ENCODE measurements at regions not wholly inside any gene's neighbourhood (a gene's known extent, or its start where the extent isn't known, plus 50 kb on each side); places are given as distances from the start of the nearest gene placed in this dataset.

DNA sequence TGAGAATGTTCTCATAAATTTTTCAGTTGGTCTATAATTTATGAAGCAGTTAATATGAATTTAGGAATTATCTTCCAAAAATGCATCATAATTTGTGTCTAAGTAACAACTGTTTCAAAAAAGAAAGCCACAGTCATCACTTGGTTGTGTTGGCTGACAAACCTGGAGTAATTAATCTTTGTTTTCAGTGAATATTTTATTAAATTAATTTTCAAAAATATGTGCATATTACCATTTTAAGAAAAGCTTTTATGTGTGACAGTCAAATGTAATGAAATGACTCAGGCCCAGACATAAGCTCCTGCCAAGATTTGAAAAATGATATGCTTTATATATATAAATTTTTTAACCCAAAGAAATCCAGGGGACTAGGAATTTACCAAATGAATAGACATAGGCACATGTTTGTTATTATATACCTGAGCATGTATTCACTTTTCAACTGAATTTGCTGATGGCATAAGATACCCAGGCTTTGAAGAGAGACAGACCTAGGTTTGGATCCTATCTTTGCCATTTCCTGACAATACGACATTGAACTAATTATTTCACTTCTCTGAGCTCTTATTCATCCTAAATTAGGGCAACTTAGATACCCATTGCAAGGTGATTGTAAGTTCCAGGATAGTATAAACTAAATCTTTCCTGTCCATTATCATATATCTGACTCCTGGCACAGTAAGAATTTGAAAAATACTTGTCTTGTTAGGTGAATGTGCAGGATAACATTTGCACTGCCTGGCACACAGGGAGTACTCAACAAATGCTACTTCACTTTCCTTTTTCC, 729.5 kb upstream of the ADGRL2 start:
- TF ChIP-seq, protein P1, sequence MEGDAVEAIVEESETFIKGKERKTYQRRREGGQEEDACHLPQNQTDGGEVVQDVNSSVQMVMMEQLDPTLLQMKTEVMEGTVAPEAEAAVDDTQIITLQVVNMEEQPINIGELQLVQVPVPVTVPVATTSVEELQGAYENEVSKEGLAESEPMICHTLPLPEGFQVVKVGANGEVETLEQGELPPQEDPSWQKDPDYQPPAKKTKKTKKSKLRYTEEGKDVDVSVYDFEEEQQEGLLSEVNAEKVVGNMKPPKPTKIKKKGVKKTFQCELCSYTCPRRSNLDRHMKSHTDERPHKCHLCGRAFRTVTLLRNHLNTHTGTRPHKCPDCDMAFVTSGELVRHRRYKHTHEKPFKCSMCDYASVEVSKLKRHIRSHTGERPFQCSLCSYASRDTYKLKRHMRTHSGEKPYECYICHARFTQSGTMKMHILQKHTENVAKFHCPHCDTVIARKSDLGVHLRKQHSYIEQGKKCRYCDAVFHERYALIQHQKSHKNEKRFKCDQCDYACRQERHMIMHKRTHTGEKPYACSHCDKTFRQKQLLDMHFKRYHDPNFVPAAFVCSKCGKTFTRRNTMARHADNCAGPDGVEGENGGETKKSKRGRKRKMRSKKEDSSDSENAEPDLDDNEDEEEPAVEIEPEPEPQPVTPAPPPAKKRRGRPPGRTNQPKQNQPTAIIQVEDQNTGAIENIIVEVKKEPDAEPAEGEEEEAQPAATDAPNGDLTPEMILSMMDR (IDR thresholded peaks at IDR 0.05): no peak
- no peak for TF ChIP-seq POLR2AphosphoS5 (IDR thresholded peaks at IDR 0.05)
- TF ChIP-seq POLR2A (IDR thresholded peaks at IDR 0.05): no peak

All from prostate gland (tissue), 2 donors.